Posterior vena cava (tissue), 2 donors: ENCODE measurements at regions not wholly inside any gene's neighbourhood (a gene's known extent, or its start where the extent isn't known, plus 50 kb on each side); places are given as distances from the start of the nearest gene placed in this dataset.

ENCODE experiments used
- DNase-seq: peaks from one replicate; pipeline ENCODE4 v3.0.0-alpha.2; 2020; ENCODE audit warnings: low spot score
- intact Hi-C, 2 donors: fragments of 100-400 bp; cut with DNase I; formaldehyde crosslinking; loops; one replicate each; pipeline versions ENCODE4 v1.14.1 to v1.14.2; 2022 to 2023
- donor health status: DM: yes; HTN: yes; CAD: no.
- donor health status: DM: yes; HTN: yes; CAD: no.

GRCh38 chr3:64332459-64333350, 107.4 kb upstream of the PRICKLE2 start:
- DNase-seq: no peak
- intact Hi-C loops: no loop called here

- no peak for DNase-seq
- intact Hi-C loops: no loop called here
Measured at GRCh38 chr3:64331605-64332004, 106.3 kb upstream of the PRICKLE2 start.

- intact Hi-C loops: no loop called here
- DNase-seq: no peak
Measured at GRCh38 chr3:64329037-64329436, 103.8 kb upstream of the PRICKLE2 start.

GRCh38 chr3:64327100-64327804, 102.0 kb upstream of the PRICKLE2 start:
- DNase-seq: peak; percentile 92
- intact Hi-C loops: no loop called here

GRCh38 chr3:64321747-64322146, 96.5 kb upstream of the PRICKLE2 start:
- DNase-seq: no peak
- intact Hi-C loops: no loop called here

- intact Hi-C loops: no loop called here
- no peak for DNase-seq
Measured at GRCh38 chr3:64319391-64319790, 94.1 kb upstream of the PRICKLE2 start.

- no peak for DNase-seq
- intact Hi-C loops: no loop called here
Measured at GRCh38 chr3:64318668-64319271, 93.5 kb upstream of the PRICKLE2 start.

- DNase-seq: no peak
- intact Hi-C loops: no loop called here
Measured at GRCh38 chr3:64318001-64318400, 92.7 kb upstream of the PRICKLE2 start.

- no peak for DNase-seq
- intact Hi-C loops: no loop called here
Measured at GRCh38 chr3:64316971-64317370, 91.7 kb upstream of the PRICKLE2 start.

- no peak for DNase-seq
- intact Hi-C loops: no loop called here
Measured at GRCh38 chr3:64311424-64312061, 86.3 kb upstream of the PRICKLE2 start.

GRCh38 chr3:64308931-64309330, 83.7 kb upstream of the PRICKLE2 start:
- DNase-seq: no peak
- intact Hi-C loops: no loop called here

- intact Hi-C loops: loop anchor here in 1 of 2 donors (1.0 kb wide), 1 partner anchor 11 kb away; no protein-coding TSS in a partner anchor
Measured at GRCh38 chr3:64306745-64307144, 81.5 kb upstream of the PRICKLE2 start.

GRCh38 chr3:64305731-64306130, 80.5 kb upstream of the PRICKLE2 start:
- DNase-seq: no peak
- intact Hi-C loops: no loop called here

More at GRCh38 chr3:64306745-64307144, 81.5 kb upstream of the PRICKLE2 start:
- DNase-seq: no peak

GRCh38 chr3:64304828-64305410, 79.7 kb upstream of the PRICKLE2 start:
- DNase-seq: no peak
- intact Hi-C loops: no loop called here

- no peak for DNase-seq
- intact Hi-C loops: no loop called here
Measured at GRCh38 chr3:64303881-64304280, 78.6 kb upstream of the PRICKLE2 start.

- no peak for DNase-seq
- intact Hi-C loops: no loop called here
Measured at GRCh38 chr3:64303401-64303800, 78.1 kb upstream of the PRICKLE2 start.

GRCh38 chr3:64301476-64301875, 76.2 kb upstream of the PRICKLE2 start:
- DNase-seq: no peak
- intact Hi-C loops: no loop called here

GRCh38 chr3:64300790-64301423, 75.6 kb upstream of the PRICKLE2 start:
- no peak for DNase-seq
- intact Hi-C loops: no loop called here

GRCh38 chr3:64299206-64299605, 73.9 kb upstream of the PRICKLE2 start:
- intact Hi-C loops: no loop called here
- DNase-seq: no peak
